ENCODE measurements at regions not wholly inside any gene's neighbourhood (a gene's known extent, or its start where the extent isn't known, plus 50 kb on each side); places are given as distances from the start of the nearest gene placed in this dataset.

DNA sequence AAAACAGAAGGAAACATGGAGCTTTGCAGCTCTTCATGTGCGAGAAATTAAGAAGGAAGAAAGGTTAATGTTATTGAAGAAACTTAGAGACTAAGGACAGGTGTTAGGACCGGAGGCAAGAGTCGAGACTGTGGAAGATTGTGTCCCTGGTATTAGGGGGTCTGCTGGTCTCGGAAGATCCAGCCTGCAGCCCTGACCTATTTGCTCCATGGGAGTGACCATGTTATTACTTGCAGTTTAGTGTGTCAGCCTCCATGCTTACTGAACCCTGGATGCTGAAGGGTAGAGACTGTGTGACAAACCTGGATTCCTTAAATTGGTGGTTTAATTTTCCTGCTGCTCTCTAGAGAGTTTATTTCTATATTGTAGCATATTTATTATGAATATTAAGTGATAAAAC, 580.6 kb downstream of the NOVA1 start:
- TF ChIP-seq, protein P1, sequence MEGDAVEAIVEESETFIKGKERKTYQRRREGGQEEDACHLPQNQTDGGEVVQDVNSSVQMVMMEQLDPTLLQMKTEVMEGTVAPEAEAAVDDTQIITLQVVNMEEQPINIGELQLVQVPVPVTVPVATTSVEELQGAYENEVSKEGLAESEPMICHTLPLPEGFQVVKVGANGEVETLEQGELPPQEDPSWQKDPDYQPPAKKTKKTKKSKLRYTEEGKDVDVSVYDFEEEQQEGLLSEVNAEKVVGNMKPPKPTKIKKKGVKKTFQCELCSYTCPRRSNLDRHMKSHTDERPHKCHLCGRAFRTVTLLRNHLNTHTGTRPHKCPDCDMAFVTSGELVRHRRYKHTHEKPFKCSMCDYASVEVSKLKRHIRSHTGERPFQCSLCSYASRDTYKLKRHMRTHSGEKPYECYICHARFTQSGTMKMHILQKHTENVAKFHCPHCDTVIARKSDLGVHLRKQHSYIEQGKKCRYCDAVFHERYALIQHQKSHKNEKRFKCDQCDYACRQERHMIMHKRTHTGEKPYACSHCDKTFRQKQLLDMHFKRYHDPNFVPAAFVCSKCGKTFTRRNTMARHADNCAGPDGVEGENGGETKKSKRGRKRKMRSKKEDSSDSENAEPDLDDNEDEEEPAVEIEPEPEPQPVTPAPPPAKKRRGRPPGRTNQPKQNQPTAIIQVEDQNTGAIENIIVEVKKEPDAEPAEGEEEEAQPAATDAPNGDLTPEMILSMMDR (IDR thresholded peaks at IDR 0.05) = no peak
- TF ChIP-seq POLR2A (IDR thresholded peaks at IDR 0.05) = no peak
